AG09309 (cell line): ENCODE measurements at regions not wholly inside any gene's neighbourhood (a gene's known extent, or its start where the extent isn't known, plus 50 kb on each side); places are given as distances from the start of the nearest gene placed in this dataset.
"Not testable (repeated sequence)": the region's sequence is repeated elsewhere in the genome, so short reads cannot be mapped to it uniquely, and the experiment has no call there.

Experiments used
- DNase-seq: peaks from one replicate; pipeline ENCODE4 v3.0.0-alpha.2; 2010; ENCODE audit warnings: low read depth
- H3K4me3 ChIP-seq: 2 replicates; pipeline ENCODE4 v1.5.1; 2011; ENCODE audit warnings: mild to moderate bottlenecking, low read depth, low read length, moderate library complexity; ENCODE audit not compliant: control insufficient read depth
- TF ChIP-seq, protein P1 (sequence below): IDR thresholded peaks from 2 replicates; pipeline ENCODE4 v1.5.1; 2011; ENCODE audit warnings: mild to moderate bottlenecking, low read depth, low read length, inconsistent platforms; ENCODE audit not compliant: insufficient read depth, control insufficient read depth; ENCODE audit errors: missing control alignments

DNA sequence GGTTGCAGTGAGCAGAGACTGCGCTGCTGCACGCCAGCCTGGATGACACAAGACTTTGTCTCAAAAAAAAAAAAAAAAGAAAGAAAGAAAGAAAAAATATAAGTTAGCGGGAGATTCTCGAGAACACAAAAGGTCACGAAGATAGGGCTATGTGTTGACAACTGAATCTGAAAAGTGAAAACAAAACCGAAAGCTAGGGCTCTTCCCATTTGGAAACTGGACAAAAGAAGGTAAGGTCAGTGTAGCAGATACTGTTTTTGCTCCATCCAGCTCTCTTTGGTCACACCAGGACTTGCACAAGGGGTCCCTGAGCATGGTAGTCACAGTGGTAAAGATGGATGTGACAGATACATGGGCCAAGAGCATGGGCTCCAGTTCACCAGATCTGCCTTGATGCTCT, 60.4 kb upstream of the MAP10 start:
- TF ChIP-seq, protein P1, sequence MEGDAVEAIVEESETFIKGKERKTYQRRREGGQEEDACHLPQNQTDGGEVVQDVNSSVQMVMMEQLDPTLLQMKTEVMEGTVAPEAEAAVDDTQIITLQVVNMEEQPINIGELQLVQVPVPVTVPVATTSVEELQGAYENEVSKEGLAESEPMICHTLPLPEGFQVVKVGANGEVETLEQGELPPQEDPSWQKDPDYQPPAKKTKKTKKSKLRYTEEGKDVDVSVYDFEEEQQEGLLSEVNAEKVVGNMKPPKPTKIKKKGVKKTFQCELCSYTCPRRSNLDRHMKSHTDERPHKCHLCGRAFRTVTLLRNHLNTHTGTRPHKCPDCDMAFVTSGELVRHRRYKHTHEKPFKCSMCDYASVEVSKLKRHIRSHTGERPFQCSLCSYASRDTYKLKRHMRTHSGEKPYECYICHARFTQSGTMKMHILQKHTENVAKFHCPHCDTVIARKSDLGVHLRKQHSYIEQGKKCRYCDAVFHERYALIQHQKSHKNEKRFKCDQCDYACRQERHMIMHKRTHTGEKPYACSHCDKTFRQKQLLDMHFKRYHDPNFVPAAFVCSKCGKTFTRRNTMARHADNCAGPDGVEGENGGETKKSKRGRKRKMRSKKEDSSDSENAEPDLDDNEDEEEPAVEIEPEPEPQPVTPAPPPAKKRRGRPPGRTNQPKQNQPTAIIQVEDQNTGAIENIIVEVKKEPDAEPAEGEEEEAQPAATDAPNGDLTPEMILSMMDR, result no peak
- DNase-seq, result no peak
- H3K4me3 ChIP-seq, result no peak overlapping the region

DNA sequence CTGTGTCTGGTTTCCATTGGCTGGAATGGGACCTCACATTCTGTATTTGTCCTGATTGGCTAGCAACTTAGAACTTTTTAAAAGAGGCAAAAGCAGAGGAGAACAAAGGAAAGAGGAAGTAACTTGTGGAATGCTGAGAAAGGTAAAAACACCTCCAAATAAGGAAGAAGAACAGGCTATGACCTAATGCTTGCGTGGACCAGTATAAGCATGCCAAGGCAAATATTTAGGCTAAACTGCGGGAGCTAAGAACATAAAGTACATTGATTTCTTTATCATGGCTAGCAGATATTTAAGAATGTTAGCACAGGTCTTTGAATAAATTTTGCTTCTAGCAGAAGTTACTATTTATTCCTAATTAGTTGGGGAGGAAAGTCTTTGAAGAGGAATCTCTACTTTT, 59.5 kb upstream of the MAP10 start:
- DNase-seq, result not testable (repeated sequence)

DNA sequence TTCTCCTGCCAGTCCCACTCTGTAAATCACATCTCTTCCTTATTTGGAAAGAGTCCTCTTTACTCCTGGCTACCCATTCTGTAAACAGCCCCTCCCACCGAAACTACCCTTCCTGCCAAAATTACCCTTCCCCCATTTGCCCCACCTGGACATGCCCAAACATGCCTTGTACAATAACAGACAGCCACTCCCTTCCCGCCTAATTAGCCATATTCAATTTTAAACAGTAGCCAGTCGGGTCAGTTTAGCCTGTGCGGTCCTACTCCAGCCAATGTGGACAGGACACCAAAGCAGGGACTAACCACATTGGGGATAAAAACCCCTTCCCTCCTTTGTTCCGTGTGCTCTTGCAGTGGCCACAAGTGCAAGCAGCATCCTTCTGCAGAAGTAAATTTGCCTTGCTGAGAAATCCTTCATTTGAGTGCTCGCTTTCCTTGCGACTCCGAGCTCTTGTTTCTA, 56.3 kb upstream of the MAP10 start:
- H3K4me3 ChIP-seq, result no peak overlapping the region
- TF ChIP-seq, protein P1, result no peak
- DNase-seq, result no peak

More for the DNA sequence above, 59.5 kb upstream of the MAP10 start:
- H3K4me3 ChIP-seq, result not testable (repeated sequence)

DNA sequence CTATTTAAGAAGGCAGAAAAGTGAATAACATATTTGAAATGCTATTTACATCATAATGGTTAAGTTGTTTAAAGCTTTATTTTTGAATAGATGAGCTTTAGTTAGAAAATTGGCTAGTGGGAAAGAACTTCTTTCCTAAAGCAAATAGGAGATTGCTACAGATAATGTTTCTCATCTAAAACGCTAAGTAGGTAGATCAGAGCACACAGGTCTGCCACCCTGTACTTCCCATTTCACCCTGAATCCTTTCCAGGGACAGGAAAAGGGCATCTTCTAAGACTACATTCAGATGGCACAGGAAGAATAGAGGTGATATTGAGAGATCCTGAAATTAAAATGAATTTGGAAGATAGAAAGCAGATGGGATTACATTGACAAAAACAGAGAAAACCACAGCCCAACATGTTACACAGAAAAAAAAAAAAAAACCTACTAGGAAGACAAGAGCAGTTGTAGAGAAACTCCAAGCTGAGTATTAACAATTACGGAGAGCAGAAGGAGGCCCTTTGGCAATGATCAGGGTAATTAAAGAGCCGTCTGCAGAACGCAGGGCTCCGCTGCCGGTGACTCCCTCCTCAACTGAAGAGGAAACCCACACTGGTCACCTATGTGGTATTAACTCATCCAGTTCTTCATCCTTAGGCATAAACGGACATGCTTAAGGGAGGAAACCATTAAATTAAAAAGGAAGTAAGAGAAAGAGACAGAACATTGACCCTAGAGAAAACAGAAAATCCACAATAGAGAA, 53.6 kb upstream of the MAP10 start:
- TF ChIP-seq, protein P1, result no peak
- no peak overlapping the region for H3K4me3 ChIP-seq
- DNase-seq, result no peak

DNA sequence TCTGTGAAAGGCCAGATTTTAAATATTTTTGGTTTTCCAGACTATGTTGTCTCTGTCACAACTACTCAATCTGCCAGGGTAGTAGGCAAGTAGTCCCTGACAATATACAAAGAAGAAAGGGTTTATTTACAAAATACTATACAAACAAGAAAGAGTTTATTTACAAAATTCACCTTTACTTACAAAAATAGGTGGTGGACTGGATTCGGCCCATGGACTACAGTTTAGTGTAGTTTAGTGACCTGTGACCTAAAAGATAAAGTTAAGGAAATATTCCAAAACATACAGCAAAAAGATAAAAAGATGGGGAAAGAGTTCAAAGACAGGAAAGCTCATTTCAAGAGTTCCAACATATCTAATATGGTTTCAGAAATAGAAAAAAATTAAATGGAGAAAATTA, 52.9 kb upstream of the MAP10 start:
- DNase-seq, result no peak
- TF ChIP-seq, protein P1, result no peak
- H3K4me3 ChIP-seq, result no peak overlapping the region

DNA sequence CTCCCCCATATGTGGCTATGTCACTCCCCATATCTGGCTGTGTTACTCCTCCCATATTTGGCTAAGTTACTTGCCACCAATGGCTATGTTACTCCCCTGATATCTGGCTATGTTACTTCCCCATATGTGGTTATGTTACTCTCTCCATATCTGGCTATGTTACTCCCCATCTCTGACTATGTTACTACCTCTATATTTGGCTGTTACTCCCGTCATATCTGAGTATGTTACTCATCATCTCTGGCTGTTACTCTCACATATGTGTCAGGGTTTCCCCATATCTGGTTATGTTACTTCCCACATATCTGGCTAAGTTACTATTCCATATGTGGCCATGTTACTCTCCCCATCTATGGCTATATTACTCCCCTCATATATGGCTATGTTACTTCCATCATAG, 50.3 kb upstream of the MAP10 start:
- TF ChIP-seq, protein P1, result no peak
- H3K4me3 ChIP-seq, result no peak overlapping the region
- DNase-seq, result no peak
